ENCODE measurements at regions not wholly inside any gene's neighbourhood (a gene's known extent, or its start where the extent isn't known, plus 50 kb on each side); places are given as distances from the start of the nearest gene placed in this dataset.

- Mint-ChIP-seq H3K27me3 (no peaks in the 10 kb centered on the region), H3K27ac (no peak overlapping the region), H3K4me3 (no peak overlapping the region), H3K9me3 (ENCODE audit: insufficient read depth) (peaks cover 2% of the 10 kb centered on the region), H3K4me1 (no peaks in the 10 kb centered on the region)
- H3K9ac ChIP-seq (ENCODE audit: low read length), result no peak overlapping the region
- intact Hi-C loops (cut with micrococcal nuclease), result no loop called here
- peaks cover 0 to 7% (median 0%) of the 10 kb centered on the region in 3 donors for H3K9me3 ChIP-seq (ENCODE audit: control extremely low read depth in 1 of 3, control insufficient read depth in 2 of 3, insufficient read depth in 1 of 3, low read length in 2 of 3)
- H3K27me3 ChIP-seq (replicated peaks in 1 of 4; ENCODE audit: control extremely low read depth in 1 of 4, control insufficient read depth in 3 of 4, insufficient read depth in 4 of 4, low read length in 3 of 4), result no peaks in the 10 kb centered on the region
- no peaks in the 10 kb centered on the region for H3K4me1 ChIP-seq (ENCODE audit: control insufficient read depth in 2 of 2, insufficient read depth in 2 of 2, low read length in 2 of 2)
- no peaks in the 10 kb centered on the region for H3K36me3 ChIP-seq (replicated peaks in 1 of 2; ENCODE audit: control extremely low read depth in 1 of 2, control insufficient read depth in 1 of 2, extremely low read depth in 1 of 2, insufficient read depth in 2 of 2, low read length in 1 of 2)
- ATAC-seq (ENCODE audit: low read depth), result no peak
- no peak for TF ChIP-seq EZH2 (IDR thresholded peaks at IDR 0.05; ENCODE audit: borderline replicate concordance, insufficient read depth, low read depth, low read length, poor library complexity, severe bottlenecking)
- no peak for TF ChIP-seq CTCF (IDR thresholded peaks at IDR 0.05)
- H3K4me3 ChIP-seq (ENCODE audit: control extremely low read depth in 1 of 5, extremely low read depth in 1 of 5, insufficient read depth in 1 of 5, low read depth in 2 of 5, low read length in 4 of 5), result no peak overlapping the region
- DNase-seq, result no peak
- no peak overlapping the region for H3K4me2 ChIP-seq (replicated peaks; ENCODE audit: low read depth, low read length, poor library complexity, severe bottlenecking)
- no peaks in the 10 kb centered on the region for H4K20me1 ChIP-seq (ENCODE audit: control insufficient read depth, insufficient read depth, low read length, poor library complexity, severe bottlenecking)
- no peaks in the 10 kb centered on the region for H3K79me2 ChIP-seq (ENCODE audit: control insufficient read depth, insufficient read depth, low read length)
- WGBS (ENCODE audit: insufficient coverage), result 100% methylated on average over 1 of the region's 4 CpGs
- ChIA-PET POLR2A (no interaction called here), CTCF (no interaction called here)
- H2AFZ ChIP-seq (ENCODE audit: insufficient read depth, low read depth, low read length, poor library complexity, severe bottlenecking), result no peak overlapping the region
- no peak overlapping the region for H3K27ac ChIP-seq (ENCODE audit: low read length in 2 of 2)
These were observed 154.6 kb upstream of the CDH2 start for GRCh38 chr18:28331551-28331950.

- no peaks in the 10 kb centered on the region for H3K9me3 Mint-ChIP-seq (ENCODE audit: insufficient read depth)
- DNase-seq, result no peak
- no peak overlapping the region for H3K4me3 ChIP-seq (ENCODE audit: control extremely low read depth in 1 of 5, extremely low read depth in 1 of 5, insufficient read depth in 1 of 5, low read depth in 2 of 5, low read length in 4 of 5)
- no peaks in the 10 kb centered on the region for H3K27me3 ChIP-seq (replicated peaks in 1 of 4; ENCODE audit: control extremely low read depth in 1 of 4, control insufficient read depth in 3 of 4, insufficient read depth in 4 of 4, low read length in 3 of 4)
- peaks cover 0 to 3% (median 0%) of the 10 kb centered on the region in 3 donors for H3K9me3 ChIP-seq (ENCODE audit: control extremely low read depth in 1 of 3, control insufficient read depth in 2 of 3, insufficient read depth in 1 of 3, low read length in 2 of 3)
- ChIA-PET CTCF (no interaction called here), POLR2A (no interaction called here)
- H3K4me1 ChIP-seq (ENCODE audit: control insufficient read depth in 2 of 2, insufficient read depth in 2 of 2, low read length in 2 of 2), result no peaks in the 10 kb centered on the region
- H4K20me1 ChIP-seq (ENCODE audit: control insufficient read depth, insufficient read depth, low read length, poor library complexity, severe bottlenecking), result no peaks in the 10 kb centered on the region
- H3K9ac ChIP-seq (ENCODE audit: low read length), result no peak overlapping the region
- H3K4me3 Mint-ChIP-seq, result no peak overlapping the region
- H3K27ac ChIP-seq (ENCODE audit: low read length in 2 of 2), result no peak overlapping the region
- intact Hi-C loops (cut with micrococcal nuclease), result no loop called here
- H3K36me3 ChIP-seq (replicated peaks in 1 of 2; ENCODE audit: control extremely low read depth in 1 of 2, control insufficient read depth in 1 of 2, extremely low read depth in 1 of 2, insufficient read depth in 2 of 2, low read length in 1 of 2), result no peaks in the 10 kb centered on the region
- no peak overlapping the region for H2AFZ ChIP-seq (ENCODE audit: insufficient read depth, low read depth, low read length, poor library complexity, severe bottlenecking)
- no peak for TF ChIP-seq CTCF (IDR thresholded peaks at IDR 0.05)
- no peak for TF ChIP-seq EZH2 (IDR thresholded peaks at IDR 0.05; ENCODE audit: borderline replicate concordance, insufficient read depth, low read depth, low read length, poor library complexity, severe bottlenecking)
- no peaks in the 10 kb centered on the region for H3K27me3 Mint-ChIP-seq
- no peaks in the 10 kb centered on the region for H3K4me1 Mint-ChIP-seq
- H3K4me2 ChIP-seq (replicated peaks; ENCODE audit: low read depth, low read length, poor library complexity, severe bottlenecking), result no peak overlapping the region
- 88% methylated on average over 1 of the region's 3 CpGs for WGBS (ENCODE audit: insufficient coverage)
- no peak overlapping the region for H3K27ac Mint-ChIP-seq
- H3K79me2 ChIP-seq (ENCODE audit: control insufficient read depth, insufficient read depth, low read length), result no peaks in the 10 kb centered on the region
- ATAC-seq (ENCODE audit: low read depth), result no peak
These were observed 136.7 kb upstream of the CDH2 start for GRCh38 chr18:28313602-28314001.

Measured in B cell (primary cell).